Hepatocyte (in vitro differentiated cells): ENCODE measurements at regions not wholly inside any gene's neighbourhood (a gene's known extent, or its start where the extent isn't known, plus 50 kb on each side); places are given as distances from the start of the nearest gene placed in this dataset.
A peak's percentile ranks its signal among the peaks of the same experiment; 100 is the strongest.

Experiments used
- DNase-seq: peaks from one replicate; pipeline ENCODE4 v3.0.0-alpha.2; 2016; ENCODE audit warnings: low spot score
- H2AFZ ChIP-seq: fragments of 200-600 bp; sonication (generic); 2 replicates; pipeline ENCODE4 v1.6.0; 2016; ENCODE audit warnings: antibody characterized with exemption, mild to moderate bottlenecking
- H3K27ac ChIP-seq: fragments of 200-600 bp; sonication (generic); 2 replicates; pipeline ENCODE4 v1.5.1; 2016; ENCODE audit warnings: mild to moderate bottlenecking
- H3K27me3 ChIP-seq: fragments of 200-600 bp; sonication (generic); 2 replicates; pipeline ENCODE4 v1.6.1; 2016
- H3K36me3 ChIP-seq: fragments of 200-600 bp; sonication (generic); replicated peaks from 2 replicates; pipeline ENCODE4 v1.5.1; 2016; ENCODE audit warnings: low read depth; ENCODE audit not compliant: insufficient read depth
- H3K4me1 ChIP-seq: fragments of 200-600 bp; sonication (generic); 2 replicates; pipeline ENCODE4 v1.5.1; 2016; ENCODE audit warnings: mild to moderate bottlenecking, moderate library complexity; ENCODE audit not compliant: insufficient read depth
- H3K4me2 ChIP-seq: fragments of 200-600 bp; sonication (generic); 2 replicates; pipeline ENCODE4 v1.6.0; 2016
- H3K4me3 ChIP-seq: fragments of 200-600 bp; sonication (generic); 2 replicates; pipeline ENCODE4 v1.5.1; 2016; ENCODE audit warnings: mild to moderate bottlenecking
- H3K79me2 ChIP-seq: fragments of 200-600 bp; sonication (generic); 2 replicates; pipeline ENCODE4 v1.6.0; 2017; ENCODE audit warnings: mild to moderate bottlenecking
- H3K9me2 ChIP-seq: fragments of 200-600 bp; sonication (generic); replicated peaks from 2 replicates; pipeline ENCODE4 v1.6.0; 2017; ENCODE audit warnings: mild to moderate bottlenecking; ENCODE audit not compliant: insufficient read depth
- H3K9me3 ChIP-seq: fragments of 200-600 bp; sonication (generic); 2 replicates; pipeline ENCODE4 v1.5.1; 2016; ENCODE audit warnings: low read depth, mild to moderate bottlenecking
- H4K20me1 ChIP-seq: fragments of 200-600 bp; sonication (generic); 2 replicates; pipeline ENCODE4 v1.6.0; 2016; ENCODE audit warnings: mild to moderate bottlenecking; ENCODE audit not compliant: insufficient read depth, poor library complexity, severe bottlenecking
- EZH2 ChIP-seq: fragments of 200-600 bp; sonication (generic); IDR thresholded peaks from 2 replicates; pipeline ENCODE4 v1.6.1; 2016; ENCODE audit warnings: antibody characterized with exemption, mild to moderate bottlenecking, borderline replicate concordance
- EZH2phosphoT487 ChIP-seq: fragments of 200-600 bp; sonication (generic); IDR thresholded peaks from one replicate; pipeline ENCODE4 v1.6.1; 2018; ENCODE audit warnings: antibody characterized with exemption, mild to moderate bottlenecking, low read depth, moderate library complexity; ENCODE audit not compliant: unreplicated experiment, severe bottlenecking
- WGBS: methylation state at CpG from one replicate; pipeline ENCODE4 v1.1.6; 2016; ENCODE audit warnings: low lambda C conversion rate; ENCODE audit errors: missing lambda C conversion rate; 5-methylcytosine and 5-hydroxymethylcytosine counted together
- TF ChIP-seq, protein P1 (sequence below): fragments of 200-600 bp; sonication (generic); IDR thresholded peaks from 2 replicates; pipeline ENCODE4 v1.5.1; 2016; ENCODE audit warnings: antibody characterized with exemption, mild to moderate bottlenecking; ENCODE audit not compliant: poor library complexity

DNA sequence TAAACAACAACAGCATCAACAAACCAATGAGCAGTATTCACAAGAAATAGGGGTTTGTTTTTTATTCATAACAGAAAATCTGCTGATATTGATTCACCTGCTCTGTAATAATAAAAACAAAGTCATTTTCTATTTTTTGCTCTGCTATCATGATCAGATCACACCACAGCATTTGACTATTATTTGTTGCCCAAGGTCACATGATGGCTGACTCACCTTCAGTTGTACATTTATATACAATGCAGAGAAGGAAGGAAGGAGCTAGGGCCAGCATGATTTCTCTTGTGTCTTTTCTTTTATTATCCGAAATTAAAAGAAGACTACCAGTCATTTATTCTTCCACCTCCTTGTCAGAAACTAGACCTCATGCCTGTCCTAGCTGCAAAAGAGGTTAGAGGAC is 1427.7 kb upstream of the CELF4 start:
- H3K4me2 ChIP-seq, result no peak overlapping the region
- H3K36me3 ChIP-seq, result no peaks in the 10 kb centered on the region
- TF ChIP-seq EZH2phosphoT487 (no peak), EZH2 (no peak)
- TF ChIP-seq, protein P1, sequence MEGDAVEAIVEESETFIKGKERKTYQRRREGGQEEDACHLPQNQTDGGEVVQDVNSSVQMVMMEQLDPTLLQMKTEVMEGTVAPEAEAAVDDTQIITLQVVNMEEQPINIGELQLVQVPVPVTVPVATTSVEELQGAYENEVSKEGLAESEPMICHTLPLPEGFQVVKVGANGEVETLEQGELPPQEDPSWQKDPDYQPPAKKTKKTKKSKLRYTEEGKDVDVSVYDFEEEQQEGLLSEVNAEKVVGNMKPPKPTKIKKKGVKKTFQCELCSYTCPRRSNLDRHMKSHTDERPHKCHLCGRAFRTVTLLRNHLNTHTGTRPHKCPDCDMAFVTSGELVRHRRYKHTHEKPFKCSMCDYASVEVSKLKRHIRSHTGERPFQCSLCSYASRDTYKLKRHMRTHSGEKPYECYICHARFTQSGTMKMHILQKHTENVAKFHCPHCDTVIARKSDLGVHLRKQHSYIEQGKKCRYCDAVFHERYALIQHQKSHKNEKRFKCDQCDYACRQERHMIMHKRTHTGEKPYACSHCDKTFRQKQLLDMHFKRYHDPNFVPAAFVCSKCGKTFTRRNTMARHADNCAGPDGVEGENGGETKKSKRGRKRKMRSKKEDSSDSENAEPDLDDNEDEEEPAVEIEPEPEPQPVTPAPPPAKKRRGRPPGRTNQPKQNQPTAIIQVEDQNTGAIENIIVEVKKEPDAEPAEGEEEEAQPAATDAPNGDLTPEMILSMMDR, result no peak
- DNase-seq, result no peak
- no peak overlapping the region for H3K27ac ChIP-seq
- no peaks in the 10 kb centered on the region for H3K9me2 ChIP-seq
- no peaks in the 10 kb centered on the region for H4K20me1 ChIP-seq
- no peak overlapping the region for H2AFZ ChIP-seq
- WGBS, result 77% methylated on average over 1 of the region's 1 CpG
- H3K4me3 ChIP-seq, result no peak overlapping the region
- H3K4me1 ChIP-seq, result no peaks in the 10 kb centered on the region
- H3K27me3 ChIP-seq, result no peaks in the 10 kb centered on the region
- H3K9me3 ChIP-seq, result no peaks in the 10 kb centered on the region
- no peaks in the 10 kb centered on the region for H3K79me2 ChIP-seq

DNA sequence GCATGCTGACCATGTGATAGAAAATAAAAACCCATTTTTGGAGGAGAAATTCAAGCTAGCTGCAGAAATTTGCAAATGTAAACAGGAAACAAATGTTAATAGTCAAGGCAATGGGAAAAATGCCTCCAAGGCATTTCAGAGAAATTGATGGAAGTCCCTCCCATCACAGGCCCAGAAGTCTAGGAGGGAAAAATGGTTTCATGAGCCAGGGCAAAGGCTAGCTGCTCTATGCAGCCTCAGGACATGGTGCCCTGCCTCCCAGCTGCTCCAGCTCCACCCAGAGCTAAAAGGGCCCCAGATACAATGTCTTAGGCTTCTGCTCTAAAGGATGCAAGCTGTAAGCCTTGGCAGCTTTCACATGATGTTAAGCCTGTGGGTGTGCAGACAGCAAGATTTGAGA is 1419.4 kb upstream of the CELF4 start:
- no peaks in the 10 kb centered on the region for H4K20me1 ChIP-seq
- DNase-seq, result no peak
- H3K4me2 ChIP-seq, result no peak overlapping the region
- no peaks in the 10 kb centered on the region for H3K9me2 ChIP-seq
- H3K79me2 ChIP-seq, result no peaks in the 10 kb centered on the region
- no peak overlapping the region for H2AFZ ChIP-seq
- no peaks in the 10 kb centered on the region for H3K4me1 ChIP-seq
- no peak overlapping the region for H3K4me3 ChIP-seq
- no peaks in the 10 kb centered on the region for H3K27me3 ChIP-seq
- H3K9me3 ChIP-seq, result no peaks in the 10 kb centered on the region
- TF ChIP-seq, protein P1, result no peak
- TF ChIP-seq EZH2 (no peak), EZH2phosphoT487 (no peak)
- no peak overlapping the region for H3K27ac ChIP-seq
- no peaks in the 10 kb centered on the region for H3K36me3 ChIP-seq

DNA sequence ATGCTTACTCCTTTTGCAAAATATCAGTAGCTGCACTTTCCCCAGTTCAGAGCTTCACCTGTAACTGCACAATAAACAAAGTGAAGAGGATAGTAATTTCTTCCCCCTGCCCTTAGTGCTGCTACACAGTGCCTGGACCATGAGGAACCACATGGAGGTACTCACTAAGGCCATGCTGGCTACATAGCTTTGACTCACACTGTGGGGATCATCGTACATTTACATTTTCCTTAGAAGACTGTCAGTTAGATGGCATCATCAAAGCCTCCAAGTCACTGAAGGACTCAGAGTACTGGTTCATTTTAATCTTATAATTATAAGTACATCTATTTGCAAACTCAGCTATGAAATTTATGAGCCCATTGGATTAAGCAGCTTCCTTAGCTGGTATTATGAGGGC is 1416.5 kb upstream of the CELF4 start:
- 87% methylated on average over 1 of the region's 1 CpG for WGBS

DNA sequence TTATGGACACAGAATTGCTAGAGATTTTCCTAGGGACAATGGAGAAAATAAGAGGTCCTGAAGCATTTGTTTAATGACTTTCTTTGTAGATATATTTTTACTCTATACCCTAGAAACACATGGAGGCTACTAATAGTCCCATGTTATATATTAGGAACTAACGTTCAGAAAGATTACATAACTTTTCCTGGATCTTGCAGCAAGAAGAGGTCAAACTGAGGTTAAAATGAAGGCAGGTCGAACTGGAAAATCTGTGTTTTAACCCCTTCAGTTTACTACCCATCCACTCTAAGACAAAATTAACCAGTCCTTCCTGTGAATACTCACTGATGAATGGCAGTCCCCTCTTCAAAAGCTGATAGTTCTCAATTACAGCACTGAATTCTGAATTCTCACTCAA is 1415.8 kb upstream of the CELF4 start:
- Histone ChIP-seq H3K4me1 (no peaks in the 10 kb centered on the region), H3K36me3 (no peaks in the 10 kb centered on the region), H3K4me2 (no peak overlapping the region), H2AFZ (peak overlapping the region; percentile 12), H3K4me3 (no peak overlapping the region), H3K79me2 (no peaks in the 10 kb centered on the region), H3K9me3 (no peaks in the 10 kb centered on the region), H3K9me2 (no peaks in the 10 kb centered on the region), H3K27me3 (no peaks in the 10 kb centered on the region), H3K27ac (no peak overlapping the region), H4K20me1 (no peaks in the 10 kb centered on the region)
- TF ChIP-seq EZH2, result no peak
- TF ChIP-seq, protein P1, result no peak
- no peak for TF ChIP-seq EZH2phosphoT487
- no peak for DNase-seq
- 7% methylated on average over 2 of the region's 2 CpGs for WGBS

More for the DNA sequence above, 1416.5 kb upstream of the CELF4 start:
- no peaks in the 10 kb centered on the region for H3K9me3 ChIP-seq
- no peaks in the 10 kb centered on the region for H3K79me2 ChIP-seq
- TF ChIP-seq EZH2phosphoT487 (no peak), EZH2 (no peak)
- TF ChIP-seq, protein P1, result no peak
- no peak overlapping the region for H2AFZ ChIP-seq
- H3K4me1 ChIP-seq, result no peaks in the 10 kb centered on the region
- no peak overlapping the region for H3K4me3 ChIP-seq
- H3K9me2 ChIP-seq, result no peaks in the 10 kb centered on the region
- no peaks in the 10 kb centered on the region for H3K27me3 ChIP-seq
- H3K4me2 ChIP-seq, result no peak overlapping the region
- H3K36me3 ChIP-seq, result no peaks in the 10 kb centered on the region
- H3K27ac ChIP-seq, result no peak overlapping the region
- no peaks in the 10 kb centered on the region for H4K20me1 ChIP-seq
- no peak for DNase-seq
